ENCODE measurements at regions not wholly inside any gene's neighbourhood (a gene's known extent, or its start where the extent isn't known, plus 50 kb on each side); places are given as distances from the start of the nearest gene placed in this dataset.

DNA sequence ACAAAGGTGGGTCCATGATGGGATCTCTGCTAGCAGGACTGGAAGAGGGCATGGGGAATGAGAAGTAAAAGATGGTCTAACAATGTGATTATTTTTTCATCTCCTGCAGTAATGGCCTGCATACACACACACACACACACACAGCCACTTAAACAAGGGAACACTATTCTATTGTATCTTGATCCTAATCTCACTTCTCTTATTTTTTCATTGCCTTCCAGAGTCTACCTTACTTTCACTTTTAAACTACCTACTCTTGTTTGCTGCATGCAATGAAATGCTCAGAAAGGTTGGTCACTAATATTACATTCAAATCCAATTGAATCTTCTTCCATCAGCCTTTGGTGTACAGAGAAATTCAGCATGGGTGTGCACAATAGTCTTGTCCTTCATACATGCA lies 853.8 kb downstream of the IGSF11 start:
- DNase-seq (ENCODE audit: low read depth): no peak
- H3K4me3 ChIP-seq (ENCODE audit: low read depth, low read length): no peak overlapping the region
- no peak for TF ChIP-seq CTCF (IDR thresholded peaks at IDR 0.05; ENCODE audit: insufficient read depth, low read depth, low read length)

GRCh38 chr3:118181274-118181673 lies 853.4 kb downstream of the IGSF11 start:
- no peak for TF ChIP-seq CTCF (IDR thresholded peaks at IDR 0.05; ENCODE audit: insufficient read depth, low read depth, low read length)
- no peak overlapping the region for H3K4me3 ChIP-seq (ENCODE audit: low read depth, low read length)
- DNase-seq (ENCODE audit: low read depth): no peak

GRCh38 chr3:118186051-118186450 lies 848.6 kb downstream of the IGSF11 start:
- TF ChIP-seq CTCF (IDR thresholded peaks at IDR 0.05; ENCODE audit: insufficient read depth, low read depth, low read length): no peak
- no peak for DNase-seq (ENCODE audit: low read depth)
- no peak overlapping the region for H3K4me3 ChIP-seq (ENCODE audit: low read depth, low read length)

- H3K4me3 ChIP-seq (ENCODE audit: low read depth, low read length): no peak overlapping the region
- DNase-seq (ENCODE audit: low read depth): no peak
- no peak for TF ChIP-seq CTCF (IDR thresholded peaks at IDR 0.05; ENCODE audit: insufficient read depth, low read depth, low read length)
These were observed 847.4 kb downstream of the IGSF11 start for GRCh38 chr3:118187221-118187620.

- H3K4me3 ChIP-seq (ENCODE audit: low read depth, low read length): no peak overlapping the region
- no peak for DNase-seq (ENCODE audit: low read depth)
- no peak for TF ChIP-seq CTCF (IDR thresholded peaks at IDR 0.05; ENCODE audit: insufficient read depth, low read depth, low read length)
These were observed 838.5 kb downstream of the IGSF11 start for GRCh38 chr3:118196183-118196582.

- no peak overlapping the region for H3K4me3 ChIP-seq (ENCODE audit: low read depth, low read length)
- DNase-seq (ENCODE audit: low read depth): no peak
- TF ChIP-seq CTCF (IDR thresholded peaks at IDR 0.05; ENCODE audit: insufficient read depth, low read depth, low read length): no peak
These were observed 835.6 kb downstream of the IGSF11 start for GRCh38 chr3:118199044-118199443.

- no peak overlapping the region for H3K4me3 ChIP-seq (ENCODE audit: low read depth, low read length)
- DNase-seq (ENCODE audit: low read depth): no peak
- TF ChIP-seq CTCF (IDR thresholded peaks at IDR 0.05; ENCODE audit: insufficient read depth, low read depth, low read length): no peak
These were observed 830.5 kb downstream of the IGSF11 start for GRCh38 chr3:118204052-118204656.
